NCI-H2029 (cell line): ENCODE measurements at regions not wholly inside any gene's neighbourhood (a gene's known extent, or its start where the extent isn't known, plus 50 kb on each side); places are given as distances from the start of the nearest gene placed in this dataset.

ENCODE experiments used
- DNase-seq: peaks from one replicate; lab custom pipeline; 2025; lab: John Stamatoyannopoulos, UW

- no peak for DNase-seq
Observed at GRCh38 chr6:1482381-1483166, 93.2 kb downstream of the FOXF2 start.

- DNase-seq = no peak
Observed at GRCh38 chr6:1485678-1486077, 96.3 kb downstream of the FOXF2 start.

GRCh38 chr6:1486387-1486786, 97.0 kb downstream of the FOXF2 start:
- DNase-seq = no peak

- no peak for DNase-seq
Observed at GRCh38 chr6:1487239-1487638, 97.9 kb downstream of the FOXF2 start.

- DNase-seq = no peak
Observed at GRCh38 chr6:1491025-1491424, 101.6 kb downstream of the FOXF2 start.

- no peak for DNase-seq
Observed at GRCh38 chr6:1491591-1492319, 102.4 kb downstream of the FOXF2 start.

- DNase-seq = peak; percentile 48
Observed at GRCh38 chr6:1494671-1495070, 105.3 kb downstream of the FOXF2 start.

- no peak for DNase-seq
Observed at GRCh38 chr6:1495344-1495743, 106.0 kb downstream of the FOXF2 start.

GRCh38 chr6:1496092-1496491, 106.7 kb downstream of the FOXF2 start:
- no peak for DNase-seq

GRCh38 chr6:1496836-1497760, 107.7 kb downstream of the FOXF2 start:
- DNase-seq = no peak

GRCh38 chr6:1497761-1498105, 108.4 kb downstream of the FOXF2 start:
- DNase-seq = no peak

GRCh38 chr6:1498491-1499113, 109.2 kb downstream of the FOXF2 start:
- DNase-seq = no peak

GRCh38 chr6:1499777-1500176, 109.9 kb upstream of the FOXC1 start:
- no peak for DNase-seq

- DNase-seq = no peak
Observed at GRCh38 chr6:1500913-1501312, 108.8 kb upstream of the FOXC1 start.

GRCh38 chr6:1502041-1502440, 107.7 kb upstream of the FOXC1 start:
- no peak for DNase-seq

GRCh38 chr6:1503811-1504210, 105.9 kb upstream of the FOXC1 start:
- DNase-seq = no peak

GRCh38 chr6:1504465-1504864, 105.2 kb upstream of the FOXC1 start:
- DNase-seq = no peak

- no peak for DNase-seq
Observed at GRCh38 chr6:1507251-1507650, 102.5 kb upstream of the FOXC1 start.

- no peak for DNase-seq
Observed at GRCh38 chr6:1509241-1509640, 100.5 kb upstream of the FOXC1 start.

GRCh38 chr6:1510239-1510638, 99.5 kb upstream of the FOXC1 start:
- no peak for DNase-seq

- no peak for DNase-seq
Observed at GRCh38 chr6:1513215-1513780, 96.4 kb upstream of the FOXC1 start.

GRCh38 chr6:1514078-1514477, 95.6 kb upstream of the FOXC1 start:
- DNase-seq = no peak
